ENCODE measurements at regions not wholly inside any gene's neighbourhood (a gene's known extent, or its start where the extent isn't known, plus 50 kb on each side); places are given as distances from the start of the nearest gene placed in this dataset.
A peak's percentile ranks its signal among the peaks of the same experiment; 100 is the strongest.
"Not testable (repeated sequence)": the region's sequence is repeated elsewhere in the genome, so short reads cannot be mapped to it uniquely, and the experiment has no call there.

- no peak for DNase-seq
Observed at GRCh38 chr2:225894236-225894980, 494.9 kb downstream of the NYAP2 start.

DNA sequence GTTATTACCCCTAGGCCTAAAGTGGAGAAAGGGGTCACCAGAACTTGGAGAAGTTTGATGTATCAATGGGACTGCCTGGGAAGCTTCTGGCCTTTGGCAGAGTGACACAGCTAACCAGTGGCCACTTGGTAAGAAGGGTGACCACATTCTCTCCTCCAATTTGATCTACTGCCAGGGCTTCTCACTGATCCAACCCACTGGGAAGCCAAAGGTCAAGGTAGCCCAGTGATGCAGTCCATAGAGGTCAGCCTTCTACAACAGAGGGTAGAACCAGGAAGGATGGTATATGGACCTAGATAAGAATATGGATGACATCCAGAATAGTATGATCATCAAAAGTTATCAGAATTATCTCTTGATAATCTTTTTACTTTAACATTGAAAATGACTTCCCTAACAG is 493.6 kb downstream of the NYAP2 start:
- DNase-seq = no peak

GRCh38 chr2:225891771-225892170 is 492.3 kb downstream of the NYAP2 start:
- no peak for DNase-seq

GRCh38 chr2:225891013-225891412 is 491.5 kb downstream of the NYAP2 start:
- no peak for DNase-seq

- DNase-seq = peak; percentile 19
Observed at GRCh38 chr2:225889452-225889851, 489.9 kb downstream of the NYAP2 start.

DNA sequence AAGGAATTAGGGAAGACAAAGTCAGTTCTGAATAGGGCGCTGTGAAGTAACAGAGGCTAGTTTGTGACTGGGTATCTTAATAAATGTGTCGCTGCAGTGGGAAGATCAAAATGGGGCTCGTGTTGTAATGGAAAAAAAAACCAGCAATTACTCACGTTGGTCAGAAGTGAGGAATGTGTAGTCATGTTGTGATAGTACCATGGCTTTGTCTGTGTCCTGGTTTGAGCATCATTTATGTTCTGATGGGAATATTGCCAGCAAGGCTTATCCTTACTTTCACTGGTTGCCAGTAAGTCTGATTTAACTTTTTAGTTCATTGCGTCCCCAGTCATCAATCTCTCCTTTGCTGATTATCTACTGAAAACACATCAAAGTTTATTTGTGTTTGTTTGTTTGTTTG is 467.6 kb downstream of the NYAP2 start:
- DNase-seq = no peak

DNA sequence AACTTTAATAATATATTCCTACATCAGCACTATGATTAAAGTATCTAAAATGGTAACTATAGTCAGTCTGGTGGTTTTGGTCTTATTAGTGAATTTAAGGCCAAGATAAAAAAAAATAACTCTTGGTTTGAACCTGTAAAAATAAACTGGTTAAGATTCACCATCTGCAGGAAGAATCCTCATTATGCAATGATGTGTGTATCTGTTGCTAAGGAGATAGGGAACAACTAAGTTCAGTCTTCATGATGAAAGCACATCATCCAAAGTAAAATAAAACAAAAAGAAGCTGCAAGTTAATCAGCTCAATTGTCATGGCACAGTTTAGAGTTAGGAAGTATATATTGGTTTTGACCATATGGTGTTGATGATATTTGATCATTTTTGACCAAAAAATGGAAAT is 466.0 kb downstream of the NYAP2 start:
- DNase-seq = no peak

GRCh38 chr2:225864394-225864793 is 464.9 kb downstream of the NYAP2 start:
- DNase-seq = no peak

DNA sequence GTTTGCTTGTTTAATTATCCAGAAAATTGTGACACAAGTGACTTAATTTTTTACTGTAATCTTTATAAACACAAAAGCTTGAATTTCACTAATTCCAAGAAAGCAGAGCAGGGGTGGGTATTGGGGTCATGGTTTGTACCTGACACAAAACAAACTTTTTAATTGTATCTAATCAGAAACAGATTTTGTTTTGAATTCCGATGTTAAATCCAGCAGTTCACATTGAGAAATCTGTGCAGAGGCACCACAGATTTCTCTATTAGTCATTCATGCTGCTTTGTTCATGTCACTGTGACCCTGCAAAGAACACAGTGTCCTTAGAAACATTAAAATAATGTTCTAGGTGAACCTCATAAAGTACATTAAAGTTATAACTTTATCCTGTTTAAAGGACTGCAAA is 443.4 kb downstream of the NYAP2 start:
- no peak for DNase-seq

- no peak for DNase-seq
Observed at GRCh38 chr2:225841314-225841713, 441.8 kb downstream of the NYAP2 start.

DNA sequence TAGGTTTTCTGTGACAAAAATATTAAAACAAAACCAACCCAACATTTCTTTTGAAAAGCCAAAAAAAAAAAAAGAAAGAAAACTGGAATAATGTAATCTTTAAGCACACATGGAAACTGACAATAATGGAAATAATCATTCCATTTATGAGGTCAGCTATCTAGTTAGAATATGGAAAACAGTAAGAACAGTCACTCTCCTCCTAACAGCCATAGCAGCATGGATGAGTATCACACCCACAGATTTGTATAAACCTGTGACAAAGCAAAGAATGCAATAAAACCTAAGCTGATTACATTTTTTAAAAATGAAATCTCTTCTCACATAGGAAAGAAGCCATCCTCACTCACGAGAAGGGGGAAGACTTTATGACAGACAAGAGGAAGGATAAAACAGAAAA is 437.8 kb downstream of the NYAP2 start:
- DNase-seq = no peak

GRCh38 chr2:225824748-225825449 is 425.4 kb downstream of the NYAP2 start:
- DNase-seq = no peak

DNA sequence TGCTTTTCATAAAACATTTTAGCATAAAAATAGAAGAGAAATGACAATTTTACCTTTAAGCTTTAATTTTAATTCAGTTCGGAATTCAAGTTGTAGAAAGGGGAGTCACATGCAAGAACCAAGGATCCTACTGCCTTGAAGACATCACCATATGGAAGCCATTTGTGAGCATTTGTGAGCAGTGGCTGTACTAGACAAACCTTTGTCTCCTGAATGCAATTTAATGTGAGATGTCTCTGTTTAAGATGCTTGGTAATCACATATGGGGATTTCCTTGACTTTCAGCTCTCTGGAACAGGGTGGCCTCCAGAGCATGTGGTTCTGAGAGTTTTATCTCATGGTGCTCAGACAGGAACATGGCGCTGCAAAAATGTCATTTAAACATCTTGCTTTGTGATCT is 421.8 kb downstream of the NYAP2 start:
- DNase-seq = no peak

- DNase-seq = no peak
Observed at GRCh38 chr2:225820826-225821225, 421.3 kb downstream of the NYAP2 start.

DNA sequence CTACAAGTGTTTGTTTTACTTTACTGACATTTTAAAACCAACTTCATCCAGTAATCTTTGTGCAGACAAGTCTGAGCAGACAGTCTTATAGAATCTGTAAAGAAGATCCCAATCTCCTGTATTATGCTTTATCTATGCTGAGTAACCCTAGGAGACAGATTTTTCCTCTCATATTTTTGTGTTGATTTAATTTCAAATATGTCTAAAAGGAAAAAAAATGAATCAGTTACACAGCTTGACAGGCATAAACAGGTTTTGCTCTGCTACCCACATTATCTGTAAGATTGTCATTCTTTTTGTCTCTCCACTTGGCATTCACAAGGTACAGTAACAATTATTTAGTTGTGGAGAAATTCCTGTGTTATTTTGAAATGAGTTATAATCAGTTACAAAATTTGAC is 415.0 kb downstream of the NYAP2 start:
- no peak for DNase-seq

DNA sequence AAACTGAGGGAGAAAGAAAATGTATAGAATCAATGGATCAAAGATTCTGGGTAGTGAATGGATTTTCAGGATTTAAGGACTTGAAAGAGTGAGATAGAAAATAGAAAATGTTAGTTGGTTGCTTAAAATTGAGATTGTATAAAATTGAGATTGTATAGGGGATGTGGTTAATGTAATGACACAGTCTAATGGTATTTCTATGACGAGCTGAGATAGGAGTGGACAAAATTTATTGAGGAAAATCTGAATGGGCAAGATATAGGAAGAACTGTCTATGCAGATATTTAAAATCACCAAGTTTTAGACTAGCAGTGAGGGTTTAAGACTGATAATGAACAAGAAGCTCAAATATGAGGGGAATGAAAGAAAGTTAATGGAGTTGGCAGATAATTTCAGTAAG is 406.6 kb downstream of the NYAP2 start:
- no peak for DNase-seq

GRCh38 chr2:225802076-225802475 is 402.6 kb downstream of the NYAP2 start:
- DNase-seq = not testable (repeated sequence)

DNA sequence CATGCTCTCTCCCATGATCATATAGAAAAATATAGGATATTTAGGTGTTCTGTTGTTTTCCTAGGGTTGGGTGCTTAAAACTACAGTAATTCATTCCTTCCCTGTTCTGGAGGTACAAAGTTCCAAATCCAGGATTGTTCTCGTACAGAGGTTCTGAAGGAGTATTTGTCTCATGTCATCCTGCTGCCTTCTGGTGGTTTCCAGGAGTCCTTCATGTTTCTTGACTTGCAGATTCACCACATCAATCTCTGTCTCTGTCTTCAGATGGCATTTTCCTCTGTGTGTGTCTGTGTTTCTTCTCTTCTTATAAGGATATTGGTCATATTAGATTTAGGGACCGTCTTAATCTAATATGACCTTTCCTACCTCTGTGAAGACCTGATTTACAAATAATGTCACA is 397.9 kb downstream of the NYAP2 start:
- DNase-seq = no peak

DNA sequence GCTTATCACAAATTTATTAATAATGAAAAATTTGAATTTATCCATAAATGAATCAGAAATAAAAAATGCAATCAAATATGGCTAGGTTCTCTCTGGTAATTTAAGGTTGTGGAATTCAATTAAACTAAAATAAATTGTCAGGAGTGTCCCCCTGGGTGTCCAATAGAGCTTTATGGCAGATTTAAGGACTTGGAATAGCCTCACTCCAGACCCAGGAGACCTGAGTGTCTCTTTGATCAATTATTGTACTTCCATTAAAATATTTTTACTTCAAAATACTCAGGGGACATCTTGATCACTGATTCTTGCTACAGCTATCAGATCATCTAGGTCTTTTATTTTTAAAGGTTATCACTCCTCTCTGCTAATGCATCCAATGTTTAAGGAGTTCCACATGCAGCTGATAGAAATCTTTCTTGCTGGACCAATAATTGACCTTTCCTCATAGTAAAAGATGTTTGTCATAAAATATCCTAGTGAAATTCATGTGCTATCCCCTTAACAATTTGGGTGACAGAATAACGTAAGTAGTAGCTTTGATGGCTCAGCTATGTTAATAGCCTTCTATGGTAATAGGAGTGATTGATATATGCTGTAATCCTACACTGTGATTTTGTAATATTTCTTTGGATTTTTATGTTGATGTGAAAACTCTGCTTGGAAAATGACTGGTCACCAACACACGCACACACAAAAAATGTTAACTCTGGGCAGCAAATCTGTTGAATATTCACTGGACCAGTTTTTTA is 395.3 kb downstream of the NYAP2 start:
- DNase-seq = no peak

DNA sequence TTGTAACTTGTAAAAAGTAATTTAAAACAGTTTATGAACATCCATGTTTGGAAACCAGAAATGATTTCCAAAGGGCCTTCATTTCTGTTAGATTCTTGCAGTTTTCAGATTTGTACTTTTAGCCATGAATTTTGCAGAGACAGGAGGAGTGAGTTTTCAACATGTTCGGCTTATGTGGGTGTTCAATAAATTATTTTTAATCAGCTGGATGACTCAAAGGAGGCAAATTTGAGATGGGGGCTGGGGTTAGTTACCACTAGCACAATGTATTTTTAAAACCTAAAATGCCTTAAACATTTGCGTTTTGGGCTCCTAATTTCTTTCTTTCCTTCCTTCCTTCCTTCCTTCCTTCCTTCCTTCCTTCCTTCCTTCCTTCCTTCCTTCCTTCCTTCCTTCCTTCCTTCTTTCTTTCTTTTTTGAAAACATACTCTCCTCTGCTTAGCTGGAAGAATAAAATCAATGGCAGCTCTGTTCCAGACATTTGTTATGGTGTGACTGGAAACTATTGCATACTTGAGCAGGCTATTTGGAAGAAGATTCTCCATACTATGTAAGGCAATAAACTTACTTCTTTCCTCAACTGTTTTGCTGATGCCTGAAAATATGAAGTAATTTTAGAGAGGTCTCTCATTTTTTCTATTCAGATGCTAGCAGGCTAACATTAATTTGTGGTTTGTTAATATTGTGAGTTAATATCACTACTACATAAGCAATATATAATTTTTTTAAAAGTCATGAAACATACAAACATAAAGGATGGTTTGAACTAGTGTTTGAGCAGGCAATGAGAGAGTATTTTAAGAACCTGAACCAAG is 394.4 kb downstream of the NYAP2 start:
- DNase-seq = no peak

- DNase-seq = no peak
Observed at GRCh38 chr2:225788571-225789094, 389.1 kb downstream of the NYAP2 start.

DNA sequence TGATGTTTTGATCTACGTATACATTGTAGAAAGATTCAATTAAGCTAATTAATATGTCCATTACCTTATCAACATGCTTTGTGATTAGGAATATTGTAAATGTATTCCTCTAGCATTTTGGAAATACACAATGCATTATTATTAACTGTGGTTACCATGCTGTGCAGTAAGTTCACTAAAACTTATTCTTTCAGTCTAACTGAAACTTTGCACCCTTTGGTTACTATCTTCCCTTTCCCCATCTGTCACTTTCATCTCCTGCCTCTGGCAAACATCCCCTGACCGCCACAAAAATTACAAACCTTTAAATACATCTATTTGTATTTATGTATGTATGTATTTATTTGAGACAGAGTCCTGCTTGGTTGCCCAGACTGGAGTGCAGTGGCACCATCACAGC is 388.0 kb downstream of the NYAP2 start:
- no peak for DNase-seq

DNA sequence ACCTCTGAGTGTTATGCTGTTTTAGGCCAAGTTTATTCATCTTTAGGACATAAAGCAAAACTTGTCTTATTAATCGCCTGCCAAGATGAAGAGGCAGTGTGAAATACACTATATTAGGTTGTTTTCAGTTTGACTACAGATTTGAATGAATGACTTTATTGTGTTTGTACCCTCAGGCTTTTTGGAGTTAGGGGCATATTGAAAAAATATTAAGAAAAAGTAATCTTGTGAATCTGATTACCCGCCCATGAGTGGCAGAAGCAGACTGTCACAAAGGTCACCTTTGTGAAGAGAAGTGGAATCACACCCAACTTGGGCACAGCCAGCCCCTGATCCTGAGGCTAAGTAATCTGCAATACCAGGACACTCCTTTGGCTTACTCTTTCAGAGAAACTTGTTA is 382.5 kb downstream of the NYAP2 start:
- no peak for DNase-seq

Measured in CD4-positive, alpha-beta T cell treated with Interleukin-21 for 1 hour (primary cell).